CD4-positive, CD25-positive, alpha-beta regulatory T cell (primary cell): ENCODE measurements at regions not wholly inside any gene's neighbourhood (a gene's known extent, or its start where the extent isn't known, plus 50 kb on each side); places are given as distances from the start of the nearest gene placed in this dataset.

Source experiments
- ATAC-seq, 2 donors: fragments of 150-1000 bp; cut with Tn5 transposase; one replicate each; pipeline ENCODE4 v1.10.0; 2021; ENCODE audit warnings: low read depth in 2 of 2, moderate number of reproducible peaks in 2 of 2, moderate library complexity in 1 of 2
- DNase-seq, 3 donors: peaks; one replicate each; pipeline versions ENCODE4 v3.0.0 to v3.0.0-alpha.2; 2012 to 2022; ENCODE audit warnings: mixed read lengths in 1 of 3
- H3K27ac ChIP-seq: one replicate; pipeline ENCODE4 v1.7.0; 2013; ENCODE audit warnings: mild to moderate bottlenecking, low read length; ENCODE audit not compliant: insufficient read depth, poor library complexity, severe bottlenecking
- H3K27me3 ChIP-seq: one replicate; pipeline ENCODE4 v1.7.0; 2013; ENCODE audit warnings: low read length; ENCODE audit not compliant: control insufficient read depth, insufficient read depth
- H3K36me3 ChIP-seq: one replicate; pipeline ENCODE4 v1.7.0; 2013; ENCODE audit warnings: mild to moderate bottlenecking, low read length, moderate library complexity; ENCODE audit not compliant: control insufficient read depth, insufficient read depth
- H3K4me1 ChIP-seq: 2 replicates; pipeline ENCODE4 v1.7.0; 2013; ENCODE audit warnings: mild to moderate bottlenecking, low read length; ENCODE audit not compliant: insufficient read depth, control insufficient read depth, poor library complexity, severe bottlenecking
- H3K4me3 ChIP-seq: one replicate; pipeline ENCODE4 v1.7.0; 2013; ENCODE audit warnings: low read depth, mild to moderate bottlenecking, low read length, moderate library complexity
- H3K9me3 ChIP-seq, 2 experiments: 1 replicate in 1 of 2; 2 replicates in 1 of 2; pipeline ENCODE4 v1.7.0; 2013; ENCODE audit warnings: low read length in 2 of 2, mild to moderate bottlenecking in 1 of 2, moderate library complexity in 1 of 2; ENCODE audit not compliant: control insufficient read depth in 2 of 2
- H3K27ac Mint-ChIP-seq, 3 donors: one replicate each; pipeline ENCODE4 v1.8.0; 2020 to 2022; ENCODE audit warnings: mild to moderate bottlenecking in 3 of 3, mixed read lengths in 3 of 3, moderate library complexity in 2 of 3
- H3K27me3 Mint-ChIP-seq: one replicate; pipeline ENCODE4 v1.8.0; 2022; ENCODE audit warnings: mild to moderate bottlenecking, mixed read lengths
- H3K36me3 Mint-ChIP-seq: one replicate; pipeline ENCODE4 v1.8.0; 2020; ENCODE audit warnings: mixed read lengths
- H3K4me1 Mint-ChIP-seq, 4 donors: one replicate each; pipeline ENCODE4 v1.8.0; 2020 to 2022; ENCODE audit warnings: mixed read lengths in 4 of 4, mild to moderate bottlenecking in 1 of 4
- H3K4me3 Mint-ChIP-seq, 4 donors: one replicate each; pipeline ENCODE4 v1.8.0; 2020 to 2022; ENCODE audit warnings: mild to moderate bottlenecking in 4 of 4, mixed read lengths in 4 of 4, moderate library complexity in 3 of 4
- H3K9me3 Mint-ChIP-seq, 7 donors: one replicate each; pipeline ENCODE4 v1.8.0; 2020 to 2022; ENCODE audit warnings: mixed read lengths in 7 of 7, mild to moderate bottlenecking in 3 of 7, moderate library complexity in 2 of 7

- H3K27me3 ChIP-seq: peaks cover 11% of the 10 kb centered on the region
- Mint-ChIP-seq H3K4me3 (no peak overlapping the region), H3K36me3 (no peaks in the 10 kb centered on the region), H3K9me3 (no peaks in the 10 kb centered on the region), H3K27ac (no peak overlapping the region), H3K4me1 (peaks cover 0 to 2% (median 0%) of the 10 kb centered on the region in 4 donors), H3K27me3 (peaks cover 16% of the 10 kb centered on the region)
- no peak overlapping the region for H3K4me3 ChIP-seq
- DNase-seq (no peak), ATAC-seq (peak in 1 of 2 donors; percentile 28)
- no peaks in the 10 kb centered on the region for H3K9me3 ChIP-seq
- no peaks in the 10 kb centered on the region for H3K36me3 ChIP-seq
- no peak overlapping the region for H3K27ac ChIP-seq
- H3K4me1 ChIP-seq: no peaks in the 10 kb centered on the region
Observed at GRCh38 chr1:31523769-31524168, 52.5 kb upstream of the TINAGL1 start.

DNA sequence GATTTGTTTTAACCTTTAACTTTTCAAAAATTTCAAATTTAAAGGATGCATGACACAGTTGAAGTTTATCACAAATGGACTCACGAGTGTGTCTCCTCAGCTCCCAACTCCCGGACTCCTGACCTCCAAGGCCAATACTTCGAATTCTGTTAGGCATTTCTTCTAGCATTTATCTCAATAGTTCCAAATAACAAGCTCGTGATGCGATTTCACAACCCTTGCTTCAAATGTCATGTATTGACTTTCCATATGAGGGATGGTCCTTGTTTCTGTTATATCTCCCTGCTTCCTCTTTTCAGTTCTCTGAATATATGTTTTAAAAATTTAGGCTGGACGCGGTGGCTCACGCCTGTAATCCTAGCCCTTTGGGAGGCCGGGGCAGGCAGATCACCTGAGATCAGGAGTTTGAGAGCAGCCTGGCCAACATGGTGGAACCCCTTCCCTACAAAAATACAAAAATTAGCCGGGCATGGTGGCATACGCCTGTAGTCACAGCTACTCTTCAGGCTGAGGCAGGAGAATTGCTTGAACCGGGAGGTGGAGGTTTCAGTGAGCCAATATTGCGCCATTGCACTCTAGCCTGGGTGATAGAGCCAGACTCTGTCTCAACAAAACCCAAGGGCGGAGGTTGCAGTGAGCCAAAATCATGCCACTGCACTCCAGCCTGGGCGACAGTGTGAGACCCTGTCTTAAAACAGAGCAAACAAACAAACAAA is 52.0 kb upstream of the TINAGL1 start:
- no peak for DNase-seq
- H3K27me3 Mint-ChIP-seq: peaks cover 16% of the 10 kb centered on the region
- H3K4me1 Mint-ChIP-seq: peaks cover 0 to 2% (median 0%) of the 10 kb centered on the region in 4 donors
- no peak overlapping the region for H3K27ac Mint-ChIP-seq
- H3K4me1 ChIP-seq: no peaks in the 10 kb centered on the region
- no peak for ATAC-seq
- no peaks in the 10 kb centered on the region for H3K9me3 Mint-ChIP-seq
- no peak overlapping the region for H3K4me3 Mint-ChIP-seq
- H3K36me3 Mint-ChIP-seq: no peaks in the 10 kb centered on the region
- peaks cover 11% of the 10 kb centered on the region for H3K27me3 ChIP-seq
- no peaks in the 10 kb centered on the region for H3K9me3 ChIP-seq
- no peak overlapping the region for H3K27ac ChIP-seq
- no peak overlapping the region for H3K4me3 ChIP-seq
- no peaks in the 10 kb centered on the region for H3K36me3 ChIP-seq
